Activated CD4-positive, alpha-beta T cell treated with anti-CD3 and anti-CD28 coated beads, Interleukin-2, Interleukin-4, amounts not matched to agents 100 ng/mL and 50 ng/mL, durations not matched to agents 16 hours and 8 hours (primary cell): ENCODE measurements at regions not wholly inside any gene's neighbourhood (a gene's known extent, or its start where the extent isn't known, plus 50 kb on each side); places are given as distances from the start of the nearest gene placed in this dataset.
"Not testable (repeated sequence)": the region's sequence is repeated elsewhere in the genome, so short reads cannot be mapped to it uniquely, and the experiment has no call there.

ENCODE experiments used
- DNase-seq: peaks from one replicate; pipeline ENCODE4 v3.0.0-alpha.2; 2020; ENCODE audit warnings: low spot score

GRCh38 chr5:124872086-124872485, 125.6 kb upstream of the ZNF608 start:
- DNase-seq, result no peak

- no peak for DNase-seq
These were observed 126.2 kb upstream of the ZNF608 start for GRCh38 chr5:124872615-124873014.

DNA sequence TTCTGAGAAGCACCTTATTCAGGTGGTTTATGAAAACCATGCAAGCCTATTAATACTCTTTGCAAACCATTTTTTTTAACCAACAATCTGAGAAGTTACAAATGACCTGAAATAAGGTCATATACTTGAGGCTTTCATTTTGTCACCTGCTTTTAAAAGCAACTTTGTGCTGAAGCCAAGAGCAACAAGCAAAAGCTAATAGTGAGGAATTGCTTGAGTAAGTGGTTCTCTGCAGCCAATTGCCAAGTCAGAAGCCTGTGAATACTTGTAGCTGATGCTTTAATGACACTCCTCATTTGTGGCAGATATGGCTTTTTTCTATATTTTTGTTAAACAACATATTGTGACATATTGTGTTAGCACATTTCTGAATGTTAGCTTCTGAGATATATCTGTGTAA, 126.7 kb upstream of the ZNF608 start:
- DNase-seq, result no peak

GRCh38 chr5:124873713-124874112, 127.3 kb upstream of the ZNF608 start:
- no peak for DNase-seq

DNA sequence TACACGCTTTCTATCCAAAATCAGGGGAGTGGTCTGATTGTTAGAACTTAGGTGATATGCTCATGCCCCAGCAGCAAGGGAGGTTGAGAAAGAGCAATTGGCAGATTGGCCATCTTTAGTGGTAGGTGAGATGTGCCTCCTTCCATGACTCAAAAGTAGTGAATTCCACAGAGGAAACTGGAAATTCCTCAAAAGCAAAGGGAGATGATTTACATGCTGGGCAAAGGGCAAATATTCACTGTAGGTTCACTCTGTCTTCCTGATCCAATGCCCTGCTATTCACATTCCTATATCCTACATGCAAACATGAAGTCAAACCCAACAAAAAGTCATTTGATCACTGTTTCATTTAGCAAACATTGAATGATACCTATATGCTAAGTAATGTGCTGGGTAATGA, 130.1 kb upstream of the ZNF608 start:
- DNase-seq, result no peak

GRCh38 chr5:124876983-124877382, 130.5 kb upstream of the ZNF608 start:
- no peak for DNase-seq

- no peak for DNase-seq
These were observed 131.2 kb upstream of the ZNF608 start for GRCh38 chr5:124877501-124878146.

GRCh38 chr5:124878583-124879342, 132.3 kb upstream of the ZNF608 start:
- DNase-seq, result no peak

- no peak for DNase-seq
These were observed 134.7 kb upstream of the ZNF608 start for GRCh38 chr5:124880903-124881697.

DNA sequence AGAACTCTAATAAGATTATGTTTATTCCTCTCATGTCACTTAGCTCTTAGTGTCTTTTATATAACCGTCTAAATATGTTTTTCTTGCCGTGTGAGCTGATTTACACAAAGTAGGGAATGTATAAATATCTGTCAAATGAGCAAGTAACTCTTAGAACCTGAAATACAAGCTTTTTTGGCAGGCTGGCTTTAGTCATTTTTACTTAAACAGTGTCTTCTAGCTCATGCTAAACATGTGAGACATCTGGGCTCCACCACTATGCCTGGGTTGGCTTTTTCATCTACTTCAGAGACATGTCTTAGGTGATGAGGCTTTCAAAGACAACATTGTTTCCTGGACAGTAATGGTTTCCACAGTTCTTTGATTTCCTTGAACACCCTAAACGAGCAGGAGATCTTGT, 137.2 kb upstream of the ZNF608 start:
- no peak for DNase-seq

GRCh38 chr5:124884114-124884513, 137.7 kb upstream of the ZNF608 start:
- no peak for DNase-seq

- DNase-seq, result no peak
These were observed 139.1 kb upstream of the ZNF608 start for GRCh38 chr5:124885490-124885889.

GRCh38 chr5:124887223-124887622, 140.8 kb upstream of the ZNF608 start:
- no peak for DNase-seq

DNA sequence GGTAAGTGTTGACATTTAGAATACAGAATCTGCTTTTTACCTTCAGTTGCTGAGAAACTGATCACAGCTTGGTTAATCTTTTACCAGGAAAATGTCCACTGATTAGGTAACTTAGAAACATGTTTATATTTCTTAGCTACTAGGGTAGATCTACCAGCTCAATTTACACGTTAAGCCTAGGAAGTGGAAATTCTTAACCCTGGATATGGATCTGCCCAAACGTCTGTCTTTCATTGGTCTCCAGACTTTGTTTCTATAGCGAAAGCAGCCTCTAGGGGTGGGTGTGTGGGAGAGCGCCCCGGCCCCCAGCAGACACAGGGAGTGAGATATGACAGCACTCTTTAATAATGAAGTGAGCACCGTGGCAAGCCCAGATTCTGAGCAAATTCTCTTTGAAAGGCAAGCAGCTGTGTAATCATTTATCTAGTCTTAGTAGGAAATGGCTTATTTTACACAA, 141.6 kb upstream of the ZNF608 start:
- no peak for DNase-seq

DNA sequence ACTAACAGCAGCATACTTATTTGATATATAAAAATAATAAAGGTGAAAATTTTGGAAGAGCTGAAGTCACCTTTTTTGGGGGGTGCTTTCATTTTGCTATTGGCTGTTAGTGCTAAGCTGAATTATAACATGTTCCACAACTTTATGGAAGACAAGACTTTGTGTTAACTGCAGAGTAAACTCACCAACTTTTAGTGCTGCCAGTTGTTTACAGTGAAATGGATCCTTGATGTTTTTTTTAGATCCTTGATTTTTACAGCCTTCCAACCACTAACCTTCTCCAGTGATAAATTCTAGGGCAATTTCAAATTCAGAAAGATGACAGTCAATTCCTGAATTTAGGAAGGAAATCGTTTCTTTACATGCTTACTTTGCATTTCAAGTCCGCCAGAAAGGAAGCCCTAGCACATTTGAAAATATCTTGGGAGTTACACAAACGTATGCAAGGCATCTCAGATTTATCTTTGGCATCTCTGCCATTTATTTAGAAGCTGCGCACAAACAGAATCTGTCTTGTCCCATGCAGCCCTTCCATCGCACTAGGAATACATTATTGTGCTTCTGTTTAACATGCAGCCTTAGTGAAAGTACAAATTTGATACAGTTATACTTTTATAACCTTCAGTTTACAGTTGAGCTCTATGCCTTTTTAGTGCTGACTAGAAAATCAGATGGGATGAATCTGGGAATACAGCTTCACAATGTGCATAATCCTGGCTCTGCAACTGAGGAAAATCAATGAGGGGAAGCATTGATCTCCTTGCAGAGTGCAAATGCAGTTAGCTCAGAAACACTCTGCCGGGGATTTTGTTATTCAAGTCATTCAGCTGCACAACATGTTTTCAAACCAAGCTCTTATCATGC, 142.4 kb upstream of the ZNF608 start:
- DNase-seq, result no peak

DNA sequence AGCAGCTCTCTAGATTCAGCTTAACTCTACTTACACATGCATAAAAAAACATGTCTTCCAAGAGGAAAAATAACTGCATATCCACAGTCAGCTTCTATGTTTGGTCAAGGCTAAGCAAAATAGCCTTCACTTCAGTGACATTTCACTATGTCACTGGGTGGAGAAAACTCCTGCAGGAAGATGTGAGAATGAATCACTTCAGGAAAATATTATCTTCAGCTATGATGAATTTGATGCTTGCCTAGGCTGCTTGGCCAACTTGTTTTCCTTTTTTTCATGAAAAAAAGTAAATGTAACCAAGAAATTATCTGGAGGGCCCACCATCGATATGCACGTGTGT, 143.0 kb upstream of the ZNF608 start:
- DNase-seq, result no peak

DNA sequence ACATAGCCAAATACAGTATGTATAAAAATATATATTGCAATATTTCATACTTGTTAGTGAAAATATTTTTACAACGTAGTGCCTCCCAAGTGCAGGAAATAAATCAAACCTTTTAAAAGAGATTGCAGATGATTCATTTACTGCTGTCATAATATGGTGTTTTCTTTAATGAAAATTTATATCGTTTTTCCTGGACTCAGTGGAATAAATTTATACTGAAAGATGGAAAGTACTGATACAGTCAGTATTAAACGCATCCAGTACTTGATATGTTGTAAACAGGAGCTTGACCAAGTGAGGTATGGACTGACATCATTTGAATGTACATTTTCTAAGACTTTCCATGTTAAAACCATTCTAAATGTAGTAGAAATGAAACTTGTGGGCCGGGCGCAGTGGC, 143.4 kb upstream of the ZNF608 start:
- DNase-seq, result no peak

- not testable (repeated sequence) for DNase-seq
These were observed 144.0 kb upstream of the ZNF608 start for GRCh38 chr5:124890442-124890841.

DNA sequence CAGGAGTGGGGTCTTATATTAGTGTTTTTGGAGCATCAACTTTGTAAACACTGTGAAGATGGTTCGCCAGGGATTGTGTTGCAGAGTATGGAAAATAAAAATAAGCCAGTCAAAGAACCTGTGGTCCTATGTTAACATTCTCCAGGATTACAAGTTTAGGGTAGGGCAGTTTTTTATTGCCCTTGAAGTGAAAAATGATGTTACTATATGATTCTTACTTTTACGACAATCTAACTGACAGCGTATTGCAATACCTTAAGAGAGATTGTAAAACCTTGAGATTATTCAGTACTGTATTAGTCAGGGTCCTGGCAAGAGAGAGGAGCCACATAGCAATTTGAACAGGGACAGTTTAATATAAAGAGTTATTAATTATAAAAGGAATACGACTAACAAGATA, 144.7 kb upstream of the ZNF608 start:
- no peak for DNase-seq

GRCh38 chr5:124892185-124892848, 145.9 kb upstream of the ZNF608 start:
- DNase-seq, result no peak

GRCh38 chr5:124894541-124894940, 148.1 kb upstream of the ZNF608 start:
- DNase-seq, result no peak

DNA sequence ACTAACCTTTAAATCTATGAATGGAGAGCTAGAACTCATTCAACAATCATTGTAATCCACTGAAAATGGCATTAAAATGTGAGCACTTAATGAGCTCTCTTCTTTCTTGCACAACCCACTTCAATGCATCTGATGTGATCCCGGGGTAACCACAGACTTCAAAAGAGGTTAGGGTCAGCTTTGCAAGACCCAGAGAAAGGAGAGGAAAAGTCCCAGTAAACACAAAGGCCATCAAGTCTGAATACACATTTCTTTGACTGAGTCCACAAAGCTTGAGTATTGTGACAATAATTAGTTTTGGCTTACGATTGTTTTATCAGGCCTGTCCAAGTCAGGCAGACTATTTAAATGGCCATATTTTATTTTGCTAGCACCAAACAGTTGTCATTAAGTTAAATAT, 148.8 kb upstream of the ZNF608 start:
- DNase-seq, result no peak
